ENCODE measurements at regions not wholly inside any gene's neighbourhood (a gene's known extent, or its start where the extent isn't known, plus 50 kb on each side); places are given as distances from the start of the nearest gene placed in this dataset.

GRCh38 chr9:26566141-26566540 is 326.5 kb downstream of the CAAP1 start:
- no peak for ATAC-seq
- TF ChIP-seq ZNF70 (CRISPR knock-in tag; IDR thresholded peaks at IDR 0.05), result no peak
- TF ChIP-seq SNAI2 (CRISPR knock-in tag; IDR thresholded peaks at IDR 0.05), result no peak
- TF ChIP-seq ARNTL (CRISPR knock-in tag; IDR thresholded peaks at IDR 0.05; ENCODE audit: borderline replicate concordance, low read depth), result no peak
- TF ChIP-seq OSR1 (CRISPR knock-in tag; IDR thresholded peaks at IDR 0.05), result no peak
- TF ChIP-seq RARB (CRISPR knock-in tag; IDR thresholded peaks at IDR 0.05), result no peak
- no peak for TF ChIP-seq CREB5 (CRISPR knock-in tag; IDR thresholded peaks at IDR 0.05; ENCODE audit: low read depth)
- TF ChIP-seq CSDC2 (CRISPR knock-in tag; IDR thresholded peaks at IDR 0.05), result no peak
- TF ChIP-seq ZC3H10 (CRISPR knock-in tag; IDR thresholded peaks at IDR 0.05), result no peak
- TF ChIP-seq TCF4 (CRISPR knock-in tag; IDR thresholded peaks at IDR 0.05; ENCODE audit: borderline replicate concordance), result no peak
- TF ChIP-seq POU6F1 (CRISPR knock-in tag; IDR thresholded peaks at IDR 0.05; ENCODE audit: borderline replicate concordance, low read depth), result no peak
- TF ChIP-seq ZNF565 (CRISPR knock-in tag; conservative IDR thresholded peaks at IDR 0.05; ENCODE audit: low read depth), result no peak
- no peak for TF ChIP-seq CSRNP3 (CRISPR knock-in tag; IDR thresholded peaks at IDR 0.05)

- TF ChIP-seq ZNF8 (CRISPR knock-in tag; IDR thresholded peaks at IDR 0.05) (no peak), ZC3H10 (CRISPR knock-in tag; IDR thresholded peaks at IDR 0.05) (no peak), GLIS3 (CRISPR knock-in tag; IDR thresholded peaks at IDR 0.05) (no peak), BACH2 (CRISPR knock-in tag; IDR thresholded peaks at IDR 0.05; ENCODE audit: borderline replicate concordance) (no peak), ZFP30 (CRISPR knock-in tag; IDR thresholded peaks at IDR 0.05) (no peak), POU6F1 (CRISPR knock-in tag; IDR thresholded peaks at IDR 0.05; ENCODE audit: borderline replicate concordance, low read depth) (no peak), ZNF565 (CRISPR knock-in tag; conservative IDR thresholded peaks at IDR 0.05; ENCODE audit: low read depth) (no peak), ISL1 (CRISPR knock-in tag; IDR thresholded peaks at IDR 0.05) (no peak), TSHZ2 (CRISPR knock-in tag; IDR thresholded peaks at IDR 0.05) (no peak), PPARA (CRISPR knock-in tag; IDR thresholded peaks at IDR 0.05; ENCODE audit: borderline replicate concordance) (no peak), CREB5 (CRISPR knock-in tag; IDR thresholded peaks at IDR 0.05; ENCODE audit: low read depth) (no peak), ZFP3 (CRISPR knock-in tag; IDR thresholded peaks at IDR 0.05) (no peak), TOX (CRISPR knock-in tag; IDR thresholded peaks at IDR 0.05; ENCODE audit: borderline replicate concordance) (no peak), ZNF70 (CRISPR knock-in tag; IDR thresholded peaks at IDR 0.05) (no peak), ESRRG (CRISPR knock-in tag; IDR thresholded peaks at IDR 0.05) (no peak), PATZ1 (CRISPR knock-in tag; IDR thresholded peaks at IDR 0.05; ENCODE audit: borderline replicate concordance) (no peak), CSRNP3 (CRISPR knock-in tag; IDR thresholded peaks at IDR 0.05) (no peak)
Observed at GRCh38 chr9:26565118-26565517, 327.5 kb downstream of the CAAP1 start.

More at GRCh38 chr9:26565118-26565517, 327.5 kb downstream of the CAAP1 start:
- ATAC-seq, result no peak

Measured in SK-N-SH treated with all-trans-retinoic acid at 6 μM for 48 hours (cell line).